Fibroblast of lung (primary cell): ENCODE measurements at regions not wholly inside any gene's neighbourhood (a gene's known extent, or its start where the extent isn't known, plus 50 kb on each side); places are given as distances from the start of the nearest gene placed in this dataset.

Experiments
- DNase-seq, 2 donors: peaks; one replicate each; pipeline versions ENCODE4 v3.0.0 to v3.0.0-alpha.2; 2010; ENCODE audit warnings: low read depth in 2 of 2
- H2AFZ ChIP-seq: 2 replicates; pipeline ENCODE4 v1.5.1; 2012; ENCODE audit warnings: low read length, control low read depth, inconsistent platforms
- H3K27ac ChIP-seq: 2 replicates; pipeline ENCODE4 v1.5.1; 2011; ENCODE audit warnings: low read length, control low read depth; ENCODE audit not compliant: insufficient read depth
- H3K27me3 ChIP-seq: 2 replicates; pipeline ENCODE4 v1.5.1; 2011; ENCODE audit warnings: mild to moderate bottlenecking, low read length; ENCODE audit not compliant: control insufficient read depth, insufficient read depth
- H3K36me3 ChIP-seq: 2 replicates; pipeline ENCODE4 v1.5.1; 2011; ENCODE audit warnings: low read length; ENCODE audit not compliant: control insufficient read depth, insufficient read depth
- H3K4me1 ChIP-seq: 2 replicates; pipeline ENCODE4 v1.5.1; 2011; ENCODE audit warnings: low read length; ENCODE audit not compliant: control insufficient read depth, insufficient read depth; ENCODE audit errors: extremely low read depth
- H3K4me2 ChIP-seq: 2 replicates; pipeline ENCODE4 v1.5.1; 2011; ENCODE audit warnings: low read length, control low read depth; ENCODE audit not compliant: insufficient read depth; ENCODE audit errors: extremely low read depth
- H3K4me3 ChIP-seq, 4 experiments: fragments of 200-600 bp in 1 of 4; sonication (generic) in 1 of 4; replicated peaks in 1 of 4; 2 replicates each; pipeline ENCODE4 v1.5.1; 2011 to 2016; ENCODE audit warnings: low read length in 4 of 4, low read depth in 3 of 4, mild to moderate bottlenecking in 3 of 4, control low read depth in 2 of 4, inconsistent platforms in 1 of 4, mixed read lengths in 1 of 4; ENCODE audit not compliant: insufficient read depth in 1 of 4; ENCODE audit errors: control extremely low read depth in 1 of 4
- H3K79me2 ChIP-seq: 2 replicates; pipeline ENCODE4 v1.5.1; 2012; ENCODE audit warnings: mild to moderate bottlenecking, low read length, inconsistent platforms; ENCODE audit not compliant: control insufficient read depth, insufficient read depth
- H3K9ac ChIP-seq: 2 replicates; pipeline ENCODE4 v1.5.1; 2011; ENCODE audit warnings: mild to moderate bottlenecking, low read length, control low read depth; ENCODE audit not compliant: insufficient read depth
- H3K9me3 ChIP-seq: 2 replicates; pipeline ENCODE4 v1.5.1; 2012; ENCODE audit warnings: low read depth, low read length; ENCODE audit not compliant: control insufficient read depth, insufficient read depth
- H4K20me1 ChIP-seq: 2 replicates; pipeline ENCODE4 v1.5.1; 2011; ENCODE audit warnings: low read length; ENCODE audit not compliant: control insufficient read depth, insufficient read depth; ENCODE audit errors: extremely low read depth
- CTCF ChIP-seq, 2 donors: IDR thresholded peaks in 1 of 2; conservative IDR thresholded peaks in 1 of 2; 1 replicate in 1 of 2; 2 replicates in 1 of 2; pipeline ENCODE4 v1.5.1; 2011 to 2012; ENCODE audit warnings: low read length in 2 of 2, control low read depth in 1 of 2, inconsistent platforms in 1 of 2, low read depth in 1 of 2, mild to moderate bottlenecking in 1 of 2
- EZH2 ChIP-seq: IDR thresholded peaks from 2 replicates; pipeline ENCODE4 v1.5.1; 2012; ENCODE audit warnings: low read length, control low read depth, mild to moderate bottlenecking; ENCODE audit errors: missing control alignments

- no peak for DNase-seq
- H4K20me1 ChIP-seq = no peaks in the 10 kb centered on the region
- no peak overlapping the region for H3K4me3 ChIP-seq
- no peaks in the 10 kb centered on the region for H3K27me3 ChIP-seq
- H3K9ac ChIP-seq = no peak overlapping the region
- no peak overlapping the region for H3K27ac ChIP-seq
- H3K36me3 ChIP-seq = no peaks in the 10 kb centered on the region
- no peaks in the 10 kb centered on the region for H3K9me3 ChIP-seq
- H2AFZ ChIP-seq = no peak overlapping the region
- no peak overlapping the region for H3K4me2 ChIP-seq
- H3K79me2 ChIP-seq = no peaks in the 10 kb centered on the region
- peaks cover 2% of the 10 kb centered on the region for H3K4me1 ChIP-seq
- TF ChIP-seq EZH2 (no peak), CTCF (conservative IDR thresholded peaks at IDR 0.05 in 1 of 2, IDR thresholded peaks at IDR 0.05 in 1 of 2; ENCODE audit: low read depth in 1 of 2, low read length in 2 of 2) (no peak)
These were observed 124.9 kb upstream of the TMEM170B start for GRCh38 chr6:11412616-11413015.

- Histone ChIP-seq H3K79me2 (no peaks in the 10 kb centered on the region), H3K4me1 (peaks cover 2% of the 10 kb centered on the region), H3K4me2 (no peak overlapping the region), H3K36me3 (no peaks in the 10 kb centered on the region), H3K27me3 (no peaks in the 10 kb centered on the region), H3K27ac (no peak overlapping the region), H3K9ac (no peak overlapping the region), H3K4me3 (no peak overlapping the region), H4K20me1 (no peaks in the 10 kb centered on the region), H2AFZ (no peak overlapping the region), H3K9me3 (no peaks in the 10 kb centered on the region)
- no peak for TF ChIP-seq CTCF (conservative IDR thresholded peaks at IDR 0.05 in 1 of 2, IDR thresholded peaks at IDR 0.05 in 1 of 2; ENCODE audit: low read depth in 1 of 2, low read length in 2 of 2)
- no peak for TF ChIP-seq EZH2
- DNase-seq = peak; percentile 38 to 82
These were observed 125.5 kb upstream of the TMEM170B start for GRCh38 chr6:11412011-11412424.

GRCh38 chr6:11411593-11411992 is 126.0 kb upstream of the TMEM170B start:
- no peaks in the 10 kb centered on the region for H3K9me3 ChIP-seq
- no peaks in the 10 kb centered on the region for H3K27me3 ChIP-seq
- no peak for DNase-seq
- H3K4me2 ChIP-seq = no peak overlapping the region
- TF ChIP-seq CTCF (conservative IDR thresholded peaks at IDR 0.05 in 1 of 2, IDR thresholded peaks at IDR 0.05 in 1 of 2; ENCODE audit: low read depth in 1 of 2, low read length in 2 of 2) = no peak
- no peak for TF ChIP-seq EZH2
- H2AFZ ChIP-seq = no peak overlapping the region
- no peak overlapping the region for H3K27ac ChIP-seq
- H4K20me1 ChIP-seq = no peaks in the 10 kb centered on the region
- no peak overlapping the region for H3K9ac ChIP-seq
- H3K36me3 ChIP-seq = no peaks in the 10 kb centered on the region
- H3K79me2 ChIP-seq = no peaks in the 10 kb centered on the region
- peaks cover 2% of the 10 kb centered on the region for H3K4me1 ChIP-seq
- no peak overlapping the region for H3K4me3 ChIP-seq
